Fibroblast of skin of right biceps (primary cell): ENCODE measurements at regions not wholly inside any gene's neighbourhood (a gene's known extent, or its start where the extent isn't known, plus 50 kb on each side); places are given as distances from the start of the nearest gene placed in this dataset.

Source experiments
- DNase-seq: peaks from one replicate; pipeline ENCODE4 v3.0.0-alpha.2; 2013

- no peak for DNase-seq
Measured at GRCh38 chr6:167643223-167643622, 183.5 kb upstream of the AFDN start.

DNA sequence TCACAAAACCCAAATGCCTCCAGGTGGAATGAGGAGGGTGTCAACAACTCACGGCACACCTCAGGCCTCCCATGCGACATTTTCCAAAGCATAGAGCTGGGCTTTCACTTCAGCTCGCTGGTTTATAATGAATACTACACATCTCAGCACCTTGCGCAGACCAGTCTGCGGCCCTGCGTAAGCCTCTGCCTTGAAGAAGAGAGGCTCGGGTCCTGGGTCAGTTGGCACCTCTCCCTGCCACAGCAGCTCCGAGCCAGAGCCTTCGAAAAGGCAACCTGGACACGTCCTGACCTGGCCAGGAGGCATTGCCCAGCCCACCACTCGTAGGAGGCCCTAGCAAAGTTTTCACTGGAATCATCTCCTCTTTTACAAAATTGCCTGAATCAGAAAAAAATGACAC lies 183.0 kb upstream of the AFDN start:
- no peak for DNase-seq

- DNase-seq = no peak
Measured at GRCh38 chr6:167644412-167645132, 182.1 kb upstream of the AFDN start.

DNA sequence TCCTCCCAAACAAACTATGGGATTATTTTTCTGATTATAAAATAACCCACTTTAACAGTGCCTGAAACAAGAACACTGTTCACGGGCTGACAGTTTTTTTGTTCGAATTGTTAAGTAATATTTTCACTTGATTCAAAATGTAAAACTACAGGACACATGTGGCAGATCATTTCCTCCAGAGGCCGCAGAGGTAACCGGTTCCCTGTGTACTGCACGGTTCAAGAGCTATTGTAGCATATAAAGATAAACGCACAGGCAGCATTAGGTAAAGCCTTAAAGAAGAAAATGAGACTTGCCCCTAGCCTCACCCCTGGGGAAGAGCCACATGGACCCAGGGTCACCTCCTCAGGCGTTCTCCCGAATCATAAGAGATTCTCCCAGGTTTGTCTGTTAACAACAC lies 181.3 kb upstream of the AFDN start:
- DNase-seq = no peak

- DNase-seq = no peak
Measured at GRCh38 chr6:167647306-167647705, 179.4 kb upstream of the AFDN start.

DNA sequence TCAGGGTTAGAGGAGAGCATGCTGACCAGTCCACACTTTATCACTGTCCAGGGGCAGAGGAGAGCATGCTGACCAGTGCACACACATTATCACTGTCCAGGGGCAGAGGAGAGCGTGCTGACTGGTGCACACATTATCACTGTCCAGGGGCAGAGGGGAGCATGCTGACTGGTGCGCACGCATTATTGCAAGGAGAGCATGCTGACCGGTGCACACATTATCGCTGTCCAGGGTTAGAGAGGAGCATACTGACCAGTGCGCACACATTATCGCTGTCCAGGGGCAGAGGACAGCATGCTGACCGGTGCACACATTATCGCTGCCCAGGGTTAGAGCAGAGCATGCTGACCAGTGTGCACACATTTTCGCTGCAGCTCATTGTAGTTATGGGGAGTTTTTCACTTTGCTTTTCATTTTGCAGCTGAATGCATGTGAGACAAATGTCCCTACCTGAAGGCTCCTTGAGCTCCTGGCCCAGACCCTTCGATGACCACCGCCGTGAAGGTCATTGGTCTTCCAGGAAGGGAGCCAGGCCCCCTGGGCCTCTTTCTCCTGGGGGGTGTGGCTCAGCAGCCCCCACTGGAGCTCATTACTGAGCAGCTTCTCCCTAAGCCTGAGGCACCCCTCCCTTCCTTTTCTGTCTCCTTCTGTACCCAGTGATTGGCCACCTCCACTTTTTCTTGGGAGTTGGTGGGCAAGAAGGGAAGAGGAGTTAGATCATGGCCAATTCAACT lies 178.8 kb upstream of the AFDN start:
- no peak for DNase-seq

- DNase-seq = no peak
Measured at GRCh38 chr6:167648501-167649278, 178.0 kb upstream of the AFDN start.

GRCh38 chr6:167649476-167649875 lies 177.2 kb upstream of the AFDN start:
- DNase-seq = no peak

- DNase-seq = no peak
Measured at GRCh38 chr6:167650730-167651317, 175.9 kb upstream of the AFDN start.

DNA sequence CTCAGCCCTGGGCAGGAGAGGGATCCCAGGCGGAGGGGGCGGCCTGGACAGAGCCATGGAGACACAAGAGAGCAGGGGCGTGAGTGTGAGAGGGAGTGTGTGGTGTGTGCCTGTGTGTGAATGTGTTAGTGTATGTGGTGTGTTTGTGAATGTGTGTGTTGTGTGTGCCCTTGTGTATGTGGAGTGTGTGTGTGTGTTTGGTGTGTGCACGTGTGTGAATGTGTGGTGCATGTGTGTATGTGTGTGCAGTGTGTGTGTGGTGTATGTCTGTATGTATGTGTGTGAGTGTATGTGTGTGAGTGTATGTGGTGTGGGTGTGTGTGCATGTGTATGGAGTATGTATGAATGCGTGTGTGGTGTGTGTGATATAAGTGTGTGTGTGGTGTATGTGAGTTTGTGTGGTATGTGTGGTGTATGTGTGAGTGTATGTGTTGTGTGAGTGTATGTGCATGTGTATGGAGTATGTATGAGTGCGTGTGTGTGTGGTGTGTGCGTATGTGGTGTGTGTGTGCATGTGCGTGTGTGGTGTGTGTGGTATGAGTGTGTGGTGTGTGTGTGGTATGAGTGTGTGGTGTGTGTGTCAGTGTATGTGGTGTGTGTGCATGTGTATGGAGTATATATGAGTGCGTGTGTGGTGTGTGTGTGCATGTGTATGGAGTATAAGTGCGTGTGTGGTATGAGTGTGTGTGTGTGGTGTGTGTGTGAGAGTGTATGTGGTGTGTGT lies 175.2 kb upstream of the AFDN start:
- DNase-seq = no peak

DNA sequence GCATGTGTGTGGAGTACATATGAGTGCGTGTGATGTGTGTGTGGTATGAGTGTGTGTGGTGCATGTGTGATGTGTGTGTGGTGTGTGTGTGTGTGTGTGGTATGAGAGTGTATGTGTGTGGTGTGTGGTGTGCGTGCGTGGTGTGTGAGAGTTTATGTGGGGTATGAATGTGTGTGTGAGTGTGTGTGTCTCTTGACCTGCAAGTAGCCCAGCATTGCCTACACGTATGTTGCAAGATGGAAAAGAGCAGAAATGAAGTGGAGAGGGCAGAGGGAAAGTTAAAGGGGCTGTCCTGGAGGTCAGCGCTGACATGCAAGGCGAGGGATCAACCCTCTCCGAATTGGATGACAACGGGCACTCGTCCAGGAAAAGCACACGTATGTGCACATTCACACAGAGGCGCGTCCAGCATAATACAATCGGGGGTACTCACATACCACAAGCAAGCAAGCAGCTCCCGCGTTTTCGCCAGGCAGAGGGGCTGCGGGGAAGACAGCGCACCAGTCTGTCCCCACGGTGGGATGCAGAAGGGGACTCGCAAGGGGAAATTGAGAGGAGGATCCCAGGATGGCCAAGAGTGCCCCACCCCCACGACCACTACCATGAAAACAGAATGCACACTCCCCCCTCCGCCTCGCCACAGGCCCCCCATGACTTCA lies 174.5 kb upstream of the AFDN start:
- DNase-seq = no peak

- DNase-seq = no peak
Measured at GRCh38 chr6:167652701-167653095, 174.0 kb upstream of the AFDN start.

DNA sequence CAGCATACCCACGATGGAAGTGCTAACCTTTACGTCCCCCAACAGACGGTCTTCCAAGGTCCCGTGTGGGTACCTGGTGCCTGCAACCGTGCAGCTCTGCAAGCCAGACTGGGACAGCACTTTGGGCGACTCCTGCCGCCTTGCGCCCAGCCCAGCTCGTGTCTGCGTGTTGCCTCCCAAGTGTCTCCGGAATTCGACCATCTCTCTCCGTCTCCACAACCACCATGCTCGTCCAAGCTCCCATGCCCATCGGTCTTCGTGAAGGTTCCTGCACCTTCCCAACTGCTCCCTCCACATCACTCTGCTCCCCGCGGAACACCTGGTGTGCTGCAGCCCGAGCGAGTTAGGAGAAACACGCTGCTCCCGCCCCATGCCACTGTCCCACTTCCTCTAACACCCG lies 173.2 kb upstream of the AFDN start:
- DNase-seq = no peak

DNA sequence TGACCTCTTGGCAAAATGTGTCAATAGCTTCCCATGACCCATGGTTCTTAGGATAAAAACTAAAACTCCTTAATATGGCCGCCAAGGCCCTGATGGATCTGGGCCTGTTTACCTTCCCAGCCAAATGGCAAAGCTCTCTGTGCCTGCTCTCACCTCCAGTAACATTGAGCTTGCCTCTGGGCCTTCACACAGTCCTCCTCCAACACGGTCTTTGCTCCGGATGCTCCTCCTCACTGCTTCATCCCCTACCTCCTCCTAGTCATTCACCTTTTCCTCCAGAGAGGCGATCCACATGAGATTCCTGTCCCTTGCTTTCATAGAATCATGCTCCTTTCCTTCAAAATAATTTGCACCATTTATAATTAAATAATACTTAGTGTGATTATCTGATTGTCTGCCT lies 172.3 kb upstream of the AFDN start:
- DNase-seq = no peak

DNA sequence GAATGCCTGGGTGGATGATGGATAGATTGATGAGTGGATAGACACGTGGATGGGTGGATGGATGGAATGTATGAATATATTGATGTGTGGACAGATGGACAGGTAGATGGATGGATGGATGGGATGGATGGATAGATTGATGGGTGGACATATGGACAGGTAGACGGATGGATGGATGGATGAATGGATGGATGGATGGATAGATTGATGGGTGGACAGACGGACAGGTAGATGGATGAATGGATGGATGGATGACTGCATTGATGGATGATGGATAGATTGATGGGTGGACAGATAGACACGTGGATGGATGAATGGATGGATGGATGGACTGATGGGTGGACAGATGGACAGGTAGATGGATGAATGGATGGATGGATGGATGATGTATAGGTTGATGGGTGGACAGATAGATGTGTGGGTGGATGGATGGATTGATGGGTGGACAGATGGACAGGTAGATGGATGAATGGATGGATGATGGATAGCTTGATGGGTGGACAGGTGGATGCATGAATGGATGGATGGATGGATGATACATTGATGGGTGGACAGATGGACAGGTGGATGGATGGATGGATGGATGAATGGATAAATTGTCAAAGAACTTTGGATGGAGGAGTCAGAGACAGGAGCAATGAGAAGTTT lies 171.4 kb upstream of the AFDN start:
- DNase-seq = no peak

DNA sequence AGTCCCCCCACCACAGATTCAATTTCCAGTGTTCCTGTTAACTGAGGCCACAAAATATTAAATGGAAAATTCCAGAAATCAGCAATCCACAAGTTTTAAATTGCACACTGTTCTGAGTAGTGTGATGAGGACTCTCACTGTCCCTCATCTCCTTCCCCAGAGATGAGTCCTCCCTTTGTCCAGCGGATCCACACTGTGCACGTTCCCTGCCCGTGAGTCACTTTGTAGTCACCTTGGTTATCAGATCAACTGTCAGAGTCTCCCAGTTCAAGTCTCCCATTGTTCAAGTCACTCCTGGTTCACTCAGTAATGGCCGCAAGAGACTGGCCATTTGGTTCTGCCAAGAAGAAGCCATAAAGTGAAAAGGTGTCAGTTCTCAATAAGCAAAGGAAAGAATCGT lies 168.6 kb upstream of the AFDN start:
- DNase-seq = no peak

DNA sequence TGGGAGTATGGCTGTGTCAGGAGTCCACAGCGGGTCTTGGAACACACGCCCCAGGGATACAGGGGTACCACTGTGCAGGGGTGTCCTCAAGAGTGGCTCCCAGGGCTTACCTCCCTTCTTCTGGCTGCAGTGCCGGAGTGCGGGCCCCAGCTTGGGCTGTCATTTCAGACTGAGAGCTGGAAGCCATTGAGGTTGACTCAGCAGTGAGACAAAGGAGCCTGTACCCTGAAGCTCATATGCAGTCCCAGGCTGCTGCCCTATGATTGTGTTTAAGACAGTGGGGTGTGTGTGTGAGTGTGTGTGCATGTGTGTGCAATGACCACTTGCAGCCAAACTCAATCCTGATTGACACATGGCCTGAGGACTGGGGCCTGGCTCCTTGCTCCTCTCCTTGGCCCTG lies 167.7 kb upstream of the AFDN start:
- DNase-seq = no peak

DNA sequence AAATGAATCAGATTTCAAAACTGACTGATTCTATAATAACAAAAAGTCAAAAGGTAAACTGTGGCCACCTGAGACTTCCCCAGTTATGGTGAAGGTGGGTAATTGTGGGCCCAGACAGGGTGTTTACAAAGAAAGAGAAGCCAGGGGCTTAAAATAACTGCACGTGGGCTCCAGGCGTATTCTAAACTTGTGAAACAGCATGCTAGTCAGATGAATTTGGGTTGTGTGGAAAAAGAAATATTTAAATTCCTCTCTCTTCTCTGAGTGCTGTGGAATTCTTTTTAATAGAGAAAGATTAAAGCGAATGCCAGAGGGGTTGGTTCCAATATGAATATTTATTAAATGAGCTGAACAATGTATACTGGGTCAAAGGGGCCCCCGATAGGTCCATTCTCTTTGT lies 166.3 kb upstream of the AFDN start:
- no peak for DNase-seq

GRCh38 chr6:167660944-167661551 lies 165.7 kb upstream of the AFDN start:
- no peak for DNase-seq

GRCh38 chr6:167661552-167662044 lies 165.1 kb upstream of the AFDN start:
- no peak for DNase-seq
